SKM-1 (cell line): ENCODE measurements at regions not wholly inside any gene's neighbourhood (a gene's known extent, or its start where the extent isn't known, plus 50 kb on each side); places are given as distances from the start of the nearest gene placed in this dataset.

Source experiments
- DNase-seq: peaks from one replicate; lab custom pipeline; 2025; ENCODE audit not compliant: unreplicated experiment; lab: John Stamatoyannopoulos, UW

- no peak for DNase-seq
These were observed 130.1 kb downstream of the KLF12 start for GRCh38 chr13:74004109-74004508.

GRCh38 chr13:74003374-74003773 is 130.8 kb downstream of the KLF12 start:
- no peak for DNase-seq

GRCh38 chr13:74000876-74001275 is 133.3 kb downstream of the KLF12 start:
- DNase-seq = no peak

GRCh38 chr13:73998631-73999030 is 135.6 kb downstream of the KLF12 start:
- no peak for DNase-seq

- DNase-seq = no peak
These were observed 136.2 kb downstream of the KLF12 start for GRCh38 chr13:73997964-73998363.

GRCh38 chr13:73996569-73996968 is 137.6 kb downstream of the KLF12 start:
- DNase-seq = no peak

GRCh38 chr13:73995736-73996135 is 138.5 kb downstream of the KLF12 start:
- DNase-seq = no peak

- DNase-seq = no peak
These were observed 140.5 kb downstream of the KLF12 start for GRCh38 chr13:73993661-73994060.

- no peak for DNase-seq
These were observed 142.3 kb downstream of the KLF12 start for GRCh38 chr13:73991884-73992283.

GRCh38 chr13:73991384-73991783 is 142.8 kb downstream of the KLF12 start:
- no peak for DNase-seq

- no peak for DNase-seq
These were observed 144.9 kb downstream of the KLF12 start for GRCh38 chr13:73989244-73989843.

- DNase-seq = no peak
These were observed 145.7 kb downstream of the KLF12 start for GRCh38 chr13:73988461-73988860.

- DNase-seq = peak; percentile 32
These were observed 146.6 kb downstream of the KLF12 start for GRCh38 chr13:73987618-73988017.

GRCh38 chr13:73985783-73986182 is 148.4 kb downstream of the KLF12 start:
- no peak for DNase-seq

GRCh38 chr13:73984949-73985691 is 149.1 kb downstream of the KLF12 start:
- DNase-seq = no peak

GRCh38 chr13:73984201-73984600 is 150.0 kb downstream of the KLF12 start:
- no peak for DNase-seq

- no peak for DNase-seq
These were observed 151.1 kb downstream of the KLF12 start for GRCh38 chr13:73983109-73983508.

- no peak for DNase-seq
These were observed 152.6 kb downstream of the KLF12 start for GRCh38 chr13:73981595-73981994.

GRCh38 chr13:73975767-73976166 is 158.4 kb downstream of the KLF12 start:
- no peak for DNase-seq

GRCh38 chr13:73974051-73974450 is 160.2 kb downstream of the KLF12 start:
- no peak for DNase-seq

GRCh38 chr13:73973156-73973555 is 161.0 kb downstream of the KLF12 start:
- no peak for DNase-seq

- DNase-seq = no peak
These were observed 161.7 kb downstream of the KLF12 start for GRCh38 chr13:73972545-73972944.

- DNase-seq = no peak
These were observed 162.7 kb downstream of the KLF12 start for GRCh38 chr13:73971481-73971880.
